H1 (cell line): ENCODE measurements at regions not wholly inside any gene's neighbourhood (a gene's known extent, or its start where the extent isn't known, plus 50 kb on each side); places are given as distances from the start of the nearest gene placed in this dataset.

Experiments
- CTCF ChIA-PET: fragments of 300-600 bp; sonication (Branson Sonifier 250); formaldehyde crosslinking; loops from one replicate; lab custom pipeline; 2021; ENCODE audit not compliant: partially characterized antibody; lab: Charles Lee
- POLR2A ChIA-PET: fragments of 300-600 bp; sonication (Branson Sonifier 250); formaldehyde crosslinking; loops from one replicate; lab custom pipeline; 2021; ENCODE audit warnings: inconsistent platforms; ENCODE audit not compliant: partially characterized antibody; lab: Charles Lee
- DNase-seq, 2 experiments: peaks; one replicate each; pipeline versions ENCODE4 v3.0.0 to v3.0.0-alpha.2; 2010 to 2022; ENCODE audit warnings: low spot score in 2 of 2, low read depth in 1 of 2, mixed read lengths in 1 of 2
- FAIRE-seq: peaks from 2 replicates; lab custom pipeline; 2011; peaks lifted over from hg19 to GRCh38; lab: Jason Lieb, UNC
- H2AFZ ChIP-seq: 2 replicates; pipeline ENCODE4 v1.8.1; 2012; ENCODE audit warnings: low read length, inconsistent platforms
- H2AK5ac ChIP-seq: 2 replicates; pipeline ENCODE4 v1.6.1; 2013; ENCODE audit warnings: low read depth, low read length
- H2BK120ac ChIP-seq: replicated peaks from 2 replicates; pipeline ENCODE3; 2013; ENCODE audit warnings: low read depth, low read length, inconsistent platforms
- H2BK12ac ChIP-seq: 2 replicates; pipeline ENCODE4 v1.6.1; 2013; ENCODE audit warnings: low read depth, low read length
- H2BK15ac ChIP-seq: 2 replicates; pipeline ENCODE4 v1.6.1; 2013; ENCODE audit warnings: low read length
- H2BK20ac ChIP-seq: 2 replicates; pipeline ENCODE4 v1.6.1; 2013; ENCODE audit warnings: low read length
- H2BK5ac ChIP-seq: 2 replicates; pipeline ENCODE4 v1.6.1; 2013; ENCODE audit warnings: low read depth, low read length
- H3K14ac ChIP-seq: 2 replicates; pipeline ENCODE4 v1.6.1; 2013; ENCODE audit warnings: inconsistent platforms; ENCODE audit not compliant: insufficient read length
- H3K18ac ChIP-seq: 2 replicates; pipeline ENCODE4 v1.6.1; 2013; ENCODE audit warnings: low read length; ENCODE audit errors: extremely low read depth
- H3K23ac ChIP-seq: 2 replicates; pipeline ENCODE4 v1.6.1; 2013; ENCODE audit warnings: inconsistent platforms; ENCODE audit not compliant: insufficient read length
- H3K23me2 ChIP-seq: 2 replicates; pipeline ENCODE4 v1.6.1; 2013; ENCODE audit warnings: low read depth, low read length
- H3K27ac ChIP-seq: 2 replicates; pipeline ENCODE4 v1.6.1; 2011; ENCODE audit warnings: low read depth, low read length, inconsistent platforms
- H3K27me3 ChIP-seq, 4 experiments: replicated peaks in 1 of 4; 1 replicate in 1 of 4; 2 replicates in 3 of 4; pipeline versions ENCODE4 v1.6.1 to v1.8.1; 2011 to 2013; ENCODE audit warnings: low read length in 3 of 4, mild to moderate bottlenecking in 3 of 4, inconsistent platforms in 2 of 4, mixed read lengths in 2 of 4, moderate library complexity in 1 of 4; ENCODE audit not compliant: control insufficient read depth in 3 of 4, insufficient read depth in 3 of 4; ENCODE audit errors: extremely low read depth in 1 of 4
- H3K36me3 ChIP-seq, 4 experiments: 2 replicates each; pipeline versions ENCODE4 v1.6.1 to v1.8.1; 2011 to 2013; ENCODE audit warnings: mild to moderate bottlenecking in 4 of 4, low read length in 3 of 4, moderate library complexity in 2 of 4, control low read depth in 1 of 4, inconsistent platforms in 1 of 4; ENCODE audit not compliant: insufficient read depth in 4 of 4, control insufficient read depth in 2 of 4
- H3K4ac ChIP-seq: replicated peaks from 2 replicates; pipeline ENCODE3; 2013; ENCODE audit warnings: low read length, low read depth, mixed read lengths, inconsistent platforms; ENCODE audit not compliant: insufficient read length
- H3K4me1 ChIP-seq, 4 experiments: replicated peaks in 1 of 4; 1 replicate in 1 of 4; 2 replicates in 3 of 4; pipeline versions ENCODE4 v1.6.1 to v1.8.1; 2011 to 2013; ENCODE audit warnings: low read length in 3 of 4, inconsistent platforms in 2 of 4, mixed read lengths in 1 of 4; ENCODE audit not compliant: insufficient read depth in 4 of 4, control insufficient read depth in 3 of 4
- H3K4me2 ChIP-seq, 2 experiments: 2 replicates each; pipeline versions ENCODE4 v1.6.1 to v1.8.1; 2011 to 2013; ENCODE audit warnings: low read depth in 2 of 2, low read length in 2 of 2, control low read depth in 1 of 2, inconsistent platforms in 1 of 2, mild to moderate bottlenecking in 1 of 2; ENCODE audit not compliant: insufficient read depth in 1 of 2
- H3K4me3 ChIP-seq, 4 experiments: fragments of 200-600, 300-600 bp in 1 of 4; sonication (generic), shearing (Covaris generic), sonication (Bioruptor Twin) in 1 of 4; 2 replicates each; pipeline versions ENCODE4 v1.5.1 to v1.8.1; 2011 to 2016; ENCODE audit warnings: low read length in 4 of 4, low read depth in 3 of 4, control low read depth in 2 of 4, inconsistent platforms in 2 of 4, mild to moderate bottlenecking in 2 of 4, mixed read lengths in 1 of 4, moderate library complexity in 1 of 4; ENCODE audit not compliant: insufficient read depth in 2 of 4; ENCODE audit errors: extremely low read depth in 1 of 4
- H3K56ac ChIP-seq: replicated peaks from 2 replicates; pipeline ENCODE3; 2013; ENCODE audit warnings: low read depth, mild to moderate bottlenecking, mixed read lengths, low read length, inconsistent platforms; ENCODE audit not compliant: insufficient read length
- H3K79me1 ChIP-seq: 2 replicates; pipeline ENCODE4 v1.6.1; 2013; ENCODE audit warnings: low read depth, low read length, control low read depth
- H3K79me2 ChIP-seq, 2 experiments: 2 replicates each; pipeline versions ENCODE4 v1.6.1 to v1.8.1; 2012 to 2013; ENCODE audit warnings: low read length in 2 of 2, mild to moderate bottlenecking in 2 of 2, inconsistent platforms in 1 of 2; ENCODE audit not compliant: insufficient read depth in 2 of 2, control insufficient read depth in 1 of 2
- H3K9ac ChIP-seq, 4 experiments: replicated peaks in 1 of 4; 1 replicate in 1 of 4; 2 replicates in 3 of 4; pipeline versions ENCODE4 v1.6.1 to v1.8.1; 2011 to 2013; ENCODE audit warnings: low read depth in 3 of 4, low read length in 3 of 4, control low read depth in 2 of 4, mild to moderate bottlenecking in 2 of 4, moderate library complexity in 2 of 4, inconsistent platforms in 1 of 4; ENCODE audit errors: extremely low read depth in 1 of 4
- H3K9me3 ChIP-seq, 2 experiments: 2 replicates each; pipeline versions ENCODE4 v1.6.1 to v1.8.1; 2012 to 2013; ENCODE audit warnings: mild to moderate bottlenecking in 2 of 2, moderate library complexity in 2 of 2, control low read depth in 1 of 2, inconsistent platforms in 1 of 2, low read depth in 1 of 2, low read length in 1 of 2, mixed read lengths in 1 of 2; ENCODE audit not compliant: insufficient read depth in 2 of 2
- H4K20me1 ChIP-seq, 2 experiments: replicated peaks in 1 of 2; 2 replicates each; pipeline versions ENCODE3 to v1.8.1; 2011 to 2013; ENCODE audit warnings: inconsistent platforms in 2 of 2, low read length in 2 of 2, mild to moderate bottlenecking in 1 of 2; ENCODE audit not compliant: insufficient read depth in 2 of 2, control insufficient read depth in 1 of 2
- H4K5ac ChIP-seq: 2 replicates; pipeline ENCODE4 v1.6.1; 2013; ENCODE audit warnings: low read length, low read depth, mixed read lengths, inconsistent platforms; ENCODE audit not compliant: insufficient read length
- H4K8ac ChIP-seq: 2 replicates; pipeline ENCODE4 v1.8.0; 2013; ENCODE audit warnings: mild to moderate bottlenecking, moderate library complexity, low read length, inconsistent platforms; ENCODE audit not compliant: insufficient read depth; ENCODE audit errors: extremely low read depth
- H4K91ac ChIP-seq: replicated peaks from 2 replicates; pipeline ENCODE3; 2013; ENCODE audit warnings: low read length, mixed read lengths, inconsistent platforms; ENCODE audit not compliant: insufficient read length
- ATF2 ChIP-seq: IDR thresholded peaks from 2 replicates; pipeline ENCODE4 v1.6.1; 2012; ENCODE audit warnings: low read length, inconsistent platforms
- CBX5 ChIP-seq: fragments of 300-800, 300-1000 bp; sonication (generic); IDR thresholded peaks from 2 replicates; pipeline ENCODE4 v1.7.1; 2016; ENCODE audit warnings: antibody characterized with exemption, low read length, low read depth
- CBX8 ChIP-seq: fragments of 300-800, 300-1000 bp; sonication (generic); IDR thresholded peaks from 2 replicates; pipeline ENCODE4 v1.7.1; 2016; ENCODE audit warnings: low read depth, low read length, borderline replicate concordance
- CHD2 ChIP-seq: IDR thresholded peaks from 2 replicates; pipeline ENCODE4 v1.6.1; 2012; ENCODE audit warnings: low read length, improper control_type of control experiment
- NANOG ChIP-seq: IDR thresholded peaks from 2 replicates; pipeline ENCODE4 v1.6.1; 2011; ENCODE audit warnings: low read length, low read depth, mild to moderate bottlenecking, inconsistent platforms; ENCODE audit not compliant: insufficient read depth, poor library complexity, severe bottlenecking
- POU5F1 ChIP-seq: IDR thresholded peaks from 2 replicates; pipeline ENCODE4 v1.6.1; 2011; ENCODE audit warnings: low read depth, mild to moderate bottlenecking, low read length, moderate library complexity
- RFX5 ChIP-seq: IDR thresholded peaks from 2 replicates; pipeline ENCODE4 v1.6.1; 2011; ENCODE audit warnings: low read depth, low read length, improper control_type of control experiment, borderline replicate concordance
- SP1 ChIP-seq: IDR thresholded peaks from 2 replicates; pipeline ENCODE4 v1.6.1; 2011; ENCODE audit warnings: low read depth, low read length
- TEAD4 ChIP-seq: IDR thresholded peaks from 2 replicates; pipeline ENCODE4 v1.6.1; 2012; ENCODE audit warnings: low read depth, low read length, inconsistent platforms, mixed read lengths
- WGBS, 2 experiments: shearing (Covaris generic) in 1 of 2; methylation state at CpG; one replicate each; pipeline versions ENCODE4 v1.1.6 to v1.1.7; 2013 to 2015; ENCODE audit warnings: low lambda C conversion rate in 2 of 2, mixed read lengths in 2 of 2, inconsistent platforms in 1 of 2, low coverage in 1 of 2, missing lambda C conversion rate in 1 of 2; ENCODE audit not compliant: insufficient replicate concordance in 2 of 2, insufficient coverage in 1 of 2, insufficient read length in 1 of 2; ENCODE audit errors: extremely low coverage in 1 of 2, missing lambda C conversion rate in 1 of 2; 5-methylcytosine and 5-hydroxymethylcytosine counted together

GRCh38 chr12:113609692-113610469 is 138.2 kb upstream of the LHX5 start:
- Histone ChIP-seq H3K27me3 (peaks cover 0 to 9% (median 1%) of the 10 kb centered on the region in 4 experiments; a peak in 3 of 7 replicates), H2BK12ac (peak overlapping the region; percentile 86; the same call in 1 of the 2 replicates), H3K18ac (peak overlapping the region; percentile 97), H2BK20ac (peak overlapping the region; percentile 99), H3K79me1 (no peaks in the 10 kb centered on the region), H3K56ac (peak overlapping the region; percentile 43), H4K20me1 (no peaks in the 10 kb centered on the region), H3K4me1 (peaks cover 4 to 25% (median 17%) of the 10 kb centered on the region in 4 experiments), H4K91ac (peak overlapping the region; percentile 89), H3K4ac (peak overlapping the region; percentile 63), H2AK5ac (0 out of 2 replicates have a peak overlapping the region, but pooled peaks have one; percentile 7), H3K9me3 (no peaks in the 10 kb centered on the region; a peak in 1 of 4 replicates), H3K14ac (no peak overlapping the region), H3K4me3 (peak overlapping the region; percentile 34 to 63 (median 46); a peak in 6 of 8 replicates), H3K9ac (peak overlapping the region in 3 of 4 experiments; percentile 58 to 61 (median 60); a peak in 1 of 7 replicates), H2AFZ (no peak overlapping the region), H4K5ac (peak overlapping the region; percentile 84), H2BK120ac (peak overlapping the region; percentile 75), H3K36me3 (no peaks in the 10 kb centered on the region), H4K8ac (no peak overlapping the region), H2BK15ac (no peak overlapping the region), H3K27ac (no peak overlapping the region), H3K79me2 (no peaks in the 10 kb centered on the region), H3K23me2 (peaks cover 6% of the 10 kb centered on the region), H2BK5ac (peak overlapping the region; percentile 99; the same call in 1 of the 2 replicates), H3K4me2 (peak overlapping the region; percentile 89 to 91), H3K23ac (no peak overlapping the region)
- POLR2A ChIA-PET, result interaction anchor here (1.0 to 2.0 kb wide), 3 partner anchors 18 to 252 kb away, joined by 3 to 11 read pairs (median 4); no protein-coding TSS in a partner anchor
- DNase-seq (peak; percentile 61 to 86), FAIRE-seq (peak; percentile 79)
- CTCF ChIA-PET, result interaction anchor here (1.1 to 1.2 kb wide), 2 partner anchors 11 to 185 kb away, joined by 3 to 4 read pairs; no protein-coding TSS in a partner anchor
- 9% methylated on average over 14 of the region's 16 CpGs; no CpG with 5 or more reads in 1 of the 2 experiments for WGBS, 2 experiments
- no peak for TF ChIP-seq NANOG
- TF ChIP-seq SP1, result 0 out of 2 replicates have a peak, but pooled peaks have one; percentile 52
- TF ChIP-seq ATF2, result peak; percentile 27; the same call in 1 of the 2 replicates
- no peak for TF ChIP-seq RFX5
- no peak for TF ChIP-seq CBX5
- peak; percentile 38; the same call in 1 of the 2 replicates for TF ChIP-seq POU5F1
- no peak for TF ChIP-seq CHD2
- TF ChIP-seq CBX8, result no peak
- no peak for TF ChIP-seq TEAD4
